ENCODE measurements at regions not wholly inside any gene's neighbourhood (a gene's known extent, or its start where the extent isn't known, plus 50 kb on each side); places are given as distances from the start of the nearest gene placed in this dataset.

DNA sequence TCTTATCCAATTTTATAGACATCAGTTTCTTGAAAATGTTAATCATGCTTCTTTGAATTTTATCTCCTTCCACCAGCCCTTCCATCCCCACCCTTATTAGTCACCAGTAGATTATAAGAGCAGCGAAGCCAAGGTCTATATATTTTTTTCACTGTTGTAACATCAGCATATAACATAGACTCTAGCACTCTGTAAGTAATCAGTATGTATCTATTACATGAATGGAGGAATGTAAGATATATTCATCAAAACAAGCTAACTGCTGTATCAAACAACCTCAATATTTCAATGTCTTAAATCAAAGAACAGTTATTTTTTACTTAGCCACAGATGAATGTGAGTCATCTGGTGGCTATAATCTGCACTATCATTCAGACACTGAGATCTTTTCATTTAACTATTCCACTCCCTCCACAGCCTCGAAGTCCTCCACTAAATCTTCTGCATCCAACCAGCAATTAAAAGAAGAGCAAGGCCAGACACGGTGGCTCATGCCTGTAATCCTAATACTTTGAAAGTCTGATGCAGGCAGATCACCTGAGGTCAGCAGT is 178.9 kb downstream of the CENPC start:
- ATAC-seq: no peak
- TF ChIP-seq TCF4 (CRISPR knock-in tag; IDR thresholded peaks at IDR 0.05; ENCODE audit: borderline replicate concordance) (no peak), ZFP30 (CRISPR knock-in tag; IDR thresholded peaks at IDR 0.05) (no peak), ISL1 (CRISPR knock-in tag; IDR thresholded peaks at IDR 0.05) (no peak), RARB (CRISPR knock-in tag; IDR thresholded peaks at IDR 0.05) (no peak), GLIS3 (CRISPR knock-in tag; IDR thresholded peaks at IDR 0.05) (no peak), ZNF70 (CRISPR knock-in tag; IDR thresholded peaks at IDR 0.05) (no peak), ZNF8 (CRISPR knock-in tag; IDR thresholded peaks at IDR 0.05) (no peak), ZNF565 (CRISPR knock-in tag; conservative IDR thresholded peaks at IDR 0.05; ENCODE audit: low read depth) (no peak), TOX (CRISPR knock-in tag; IDR thresholded peaks at IDR 0.05; ENCODE audit: borderline replicate concordance) (no peak), CSDC2 (CRISPR knock-in tag; IDR thresholded peaks at IDR 0.05) (no peak)
- TF ChIP-seq, protein P1, sequence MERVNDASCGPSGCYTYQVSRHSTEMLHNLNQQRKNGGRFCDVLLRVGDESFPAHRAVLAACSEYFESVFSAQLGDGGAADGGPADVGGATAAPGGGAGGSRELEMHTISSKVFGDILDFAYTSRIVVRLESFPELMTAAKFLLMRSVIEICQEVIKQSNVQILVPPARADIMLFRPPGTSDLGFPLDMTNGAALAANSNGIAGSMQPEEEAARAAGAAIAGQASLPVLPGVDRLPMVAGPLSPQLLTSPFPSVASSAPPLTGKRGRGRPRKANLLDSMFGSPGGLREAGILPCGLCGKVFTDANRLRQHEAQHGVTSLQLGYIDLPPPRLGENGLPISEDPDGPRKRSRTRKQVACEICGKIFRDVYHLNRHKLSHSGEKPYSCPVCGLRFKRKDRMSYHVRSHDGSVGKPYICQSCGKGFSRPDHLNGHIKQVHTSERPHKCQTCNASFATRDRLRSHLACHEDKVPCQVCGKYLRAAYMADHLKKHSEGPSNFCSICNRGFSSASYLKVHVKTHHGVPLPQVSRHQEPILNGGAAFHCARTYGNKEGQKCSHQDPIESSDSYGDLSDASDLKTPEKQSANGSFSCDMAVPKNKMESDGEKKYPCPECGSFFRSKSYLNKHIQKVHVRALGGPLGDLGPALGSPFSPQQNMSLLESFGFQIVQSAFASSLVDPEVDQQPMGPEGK (CRISPR knock-in tag; IDR thresholded peaks at IDR 0.05; ENCODE audit: borderline replicate concordance): no peak

DNA sequence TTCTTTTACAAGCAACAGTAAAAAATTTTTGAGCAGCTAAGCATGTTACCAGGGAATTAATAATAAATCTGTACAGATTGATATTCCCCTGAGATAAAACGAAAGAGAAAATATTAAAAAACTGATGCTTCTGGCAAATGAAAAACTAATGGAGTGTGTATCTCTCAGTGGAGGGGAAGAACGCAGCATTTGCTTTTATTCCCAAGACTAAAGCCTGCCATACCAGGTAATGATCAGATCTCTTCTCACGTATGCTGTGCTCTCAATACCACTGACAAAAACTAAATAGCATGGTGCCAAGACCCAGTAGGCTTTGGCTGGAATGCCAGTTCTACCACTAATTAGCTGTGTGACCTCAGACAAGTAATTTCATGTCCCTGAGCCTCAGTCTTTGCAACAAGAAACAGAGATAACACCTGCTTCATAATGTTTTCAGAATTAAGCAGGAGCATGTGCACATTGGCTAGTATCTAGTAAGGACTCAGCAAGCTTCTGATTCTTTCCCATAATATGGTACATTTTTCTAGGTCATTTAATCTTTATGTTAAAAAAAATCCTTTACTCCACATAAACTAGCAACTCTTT is 179.6 kb downstream of the CENPC start:
- no peak for ATAC-seq
- TF ChIP-seq, protein P2, sequence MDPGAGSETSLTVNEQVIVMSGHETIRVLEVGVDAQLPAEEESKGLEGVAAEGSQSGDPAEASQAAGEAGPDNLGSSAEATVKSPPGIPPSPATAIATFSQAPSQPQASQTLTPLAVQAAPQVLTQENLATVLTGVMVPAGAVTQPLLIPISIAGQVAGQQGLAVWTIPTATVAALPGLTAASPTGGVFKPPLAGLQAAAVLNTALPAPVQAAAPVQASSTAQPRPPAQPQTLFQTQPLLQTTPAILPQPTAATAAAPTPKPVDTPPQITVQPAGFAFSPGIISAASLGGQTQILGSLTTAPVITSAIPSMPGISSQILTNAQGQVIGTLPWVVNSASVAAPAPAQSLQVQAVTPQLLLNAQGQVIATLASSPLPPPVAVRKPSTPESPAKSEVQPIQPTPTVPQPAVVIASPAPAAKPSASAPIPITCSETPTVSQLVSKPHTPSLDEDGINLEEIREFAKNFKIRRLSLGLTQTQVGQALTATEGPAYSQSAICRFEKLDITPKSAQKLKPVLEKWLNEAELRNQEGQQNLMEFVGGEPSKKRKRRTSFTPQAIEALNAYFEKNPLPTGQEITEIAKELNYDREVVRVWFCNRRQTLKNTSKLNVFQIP (CRISPR knock-in tag; IDR thresholded peaks at IDR 0.05; ENCODE audit: borderline replicate concordance, low read depth): no peak
- TF ChIP-seq BACH2 (CRISPR knock-in tag; IDR thresholded peaks at IDR 0.05; ENCODE audit: borderline replicate concordance): no peak
- no peak for TF ChIP-seq PPARA (CRISPR knock-in tag; IDR thresholded peaks at IDR 0.05; ENCODE audit: borderline replicate concordance)
- TF ChIP-seq SNAI2 (CRISPR knock-in tag; IDR thresholded peaks at IDR 0.05): no peak
- no peak for TF ChIP-seq OSR1 (CRISPR knock-in tag; IDR thresholded peaks at IDR 0.05)
- TF ChIP-seq, protein P1 (CRISPR knock-in tag; IDR thresholded peaks at IDR 0.05; ENCODE audit: borderline replicate concordance): no peak
- TF ChIP-seq CSDC2 (CRISPR knock-in tag; IDR thresholded peaks at IDR 0.05): no peak
- no peak for TF ChIP-seq RARB (CRISPR knock-in tag; IDR thresholded peaks at IDR 0.05)
- TF ChIP-seq TOX (CRISPR knock-in tag; IDR thresholded peaks at IDR 0.05; ENCODE audit: borderline replicate concordance): no peak
- no peak for TF ChIP-seq ZNF8 (CRISPR knock-in tag; IDR thresholded peaks at IDR 0.05)
- no peak for TF ChIP-seq ARNTL (CRISPR knock-in tag; IDR thresholded peaks at IDR 0.05; ENCODE audit: borderline replicate concordance, low read depth)
- no peak for TF ChIP-seq ZC3H10 (CRISPR knock-in tag; IDR thresholded peaks at IDR 0.05)

DNA sequence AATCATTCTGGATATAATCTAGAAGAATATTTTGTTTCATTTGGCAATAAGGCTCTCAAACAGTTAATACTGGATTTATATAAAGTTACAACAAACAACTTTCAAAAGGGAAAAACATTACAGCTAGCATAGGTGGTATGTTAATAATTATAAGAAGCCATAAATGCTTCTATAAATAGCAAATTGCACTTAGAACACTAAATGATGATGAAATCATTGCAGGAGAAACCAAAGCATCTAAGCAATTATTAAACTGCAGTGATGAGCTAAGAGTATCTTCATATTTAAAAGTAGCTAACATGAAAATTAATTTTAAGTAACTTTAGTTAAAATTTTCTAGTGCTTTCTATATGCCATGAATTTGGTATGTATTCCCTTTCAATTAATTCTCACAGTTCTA is 189.5 kb downstream of the CENPC start:
- no peak for ATAC-seq
- TF ChIP-seq RARB (CRISPR knock-in tag; IDR thresholded peaks at IDR 0.05) (no peak), BACH2 (CRISPR knock-in tag; IDR thresholded peaks at IDR 0.05; ENCODE audit: borderline replicate concordance) (no peak), SNAI2 (CRISPR knock-in tag; IDR thresholded peaks at IDR 0.05) (no peak), ZNF565 (CRISPR knock-in tag; conservative IDR thresholded peaks at IDR 0.05; ENCODE audit: low read depth) (no peak)
- TF ChIP-seq, protein P1 (CRISPR knock-in tag; IDR thresholded peaks at IDR 0.05; ENCODE audit: borderline replicate concordance): no peak

DNA sequence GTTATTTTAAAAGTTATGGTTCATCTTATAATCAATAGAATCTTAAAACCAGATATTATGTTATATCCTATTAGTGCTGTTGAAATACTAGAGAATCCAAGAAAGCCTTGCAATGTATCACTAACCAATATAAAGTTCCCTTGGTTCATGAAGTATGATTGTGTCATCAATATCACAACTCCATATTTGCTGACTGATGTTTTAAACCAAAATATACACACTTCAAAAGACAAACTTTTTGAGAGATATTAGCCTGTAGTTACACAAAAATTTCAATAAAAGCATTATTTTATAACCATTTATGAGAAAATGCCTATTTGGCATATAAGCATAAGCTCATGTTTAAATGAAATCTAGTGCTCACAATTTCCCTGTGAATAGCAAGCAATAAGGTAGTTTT is 198.6 kb downstream of the CENPC start:
- ATAC-seq: no peak
- no peak for TF ChIP-seq BACH2 (CRISPR knock-in tag; IDR thresholded peaks at IDR 0.05; ENCODE audit: borderline replicate concordance)
- TF ChIP-seq, protein P3, sequence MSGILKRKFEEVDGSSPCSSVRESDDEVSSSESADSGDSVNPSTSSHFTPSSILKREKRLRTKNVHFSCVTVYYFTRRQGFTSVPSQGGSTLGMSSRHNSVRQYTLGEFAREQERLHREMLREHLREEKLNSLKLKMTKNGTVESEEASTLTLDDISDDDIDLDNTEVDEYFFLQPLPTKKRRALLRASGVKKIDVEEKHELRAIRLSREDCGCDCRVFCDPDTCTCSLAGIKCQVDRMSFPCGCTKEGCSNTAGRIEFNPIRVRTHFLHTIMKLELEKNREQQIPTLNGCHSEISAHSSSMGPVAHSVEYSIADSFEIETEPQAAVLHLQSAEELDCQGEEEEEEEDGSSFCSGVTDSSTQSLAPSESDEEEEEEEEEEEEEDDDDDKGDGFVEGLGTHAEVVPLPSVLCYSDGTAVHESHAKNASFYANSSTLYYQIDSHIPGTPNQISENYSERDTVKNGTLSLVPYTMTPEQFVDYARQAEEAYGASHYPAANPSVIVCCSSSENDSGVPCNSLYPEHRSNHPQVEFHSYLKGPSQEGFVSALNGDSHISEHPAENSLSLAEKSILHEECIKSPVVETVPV (CRISPR knock-in tag; IDR thresholded peaks at IDR 0.05): no peak
- TF ChIP-seq CSDC2 (CRISPR knock-in tag; IDR thresholded peaks at IDR 0.05): no peak
- TF ChIP-seq ZNF70 (CRISPR knock-in tag; IDR thresholded peaks at IDR 0.05): no peak
- TF ChIP-seq, protein P2 (CRISPR knock-in tag; IDR thresholded peaks at IDR 0.05; ENCODE audit: borderline replicate concordance, low read depth): no peak
- TF ChIP-seq GLIS3 (CRISPR knock-in tag; IDR thresholded peaks at IDR 0.05): no peak
- no peak for TF ChIP-seq ESRRG (CRISPR knock-in tag; IDR thresholded peaks at IDR 0.05)
- TF ChIP-seq SNAI2 (CRISPR knock-in tag; IDR thresholded peaks at IDR 0.05): no peak
- TF ChIP-seq ZFP30 (CRISPR knock-in tag; IDR thresholded peaks at IDR 0.05): no peak
- TF ChIP-seq ZC3H10 (CRISPR knock-in tag; IDR thresholded peaks at IDR 0.05): no peak
- TF ChIP-seq ISL1 (CRISPR knock-in tag; IDR thresholded peaks at IDR 0.05): no peak
- no peak for TF ChIP-seq PPARA (CRISPR knock-in tag; IDR thresholded peaks at IDR 0.05; ENCODE audit: borderline replicate concordance)
- TF ChIP-seq, protein P4, sequence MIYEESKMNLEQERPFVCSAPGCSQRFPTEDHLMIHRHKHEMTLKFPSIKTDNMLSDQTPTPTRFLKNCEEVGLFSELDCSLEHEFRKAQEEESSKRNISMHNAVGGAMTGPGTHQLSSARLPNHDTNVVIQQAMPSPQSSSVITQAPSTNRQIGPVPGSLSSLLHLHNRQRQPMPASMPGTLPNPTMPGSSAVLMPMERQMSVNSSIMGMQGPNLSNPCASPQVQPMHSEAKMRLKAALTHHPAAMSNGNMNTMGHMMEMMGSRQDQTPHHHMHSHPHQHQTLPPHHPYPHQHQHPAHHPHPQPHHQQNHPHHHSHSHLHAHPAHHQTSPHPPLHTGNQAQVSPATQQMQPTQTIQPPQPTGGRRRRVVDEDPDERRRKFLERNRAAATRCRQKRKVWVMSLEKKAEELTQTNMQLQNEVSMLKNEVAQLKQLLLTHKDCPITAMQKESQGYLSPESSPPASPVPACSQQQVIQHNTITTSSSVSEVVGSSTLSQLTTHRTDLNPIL (CRISPR knock-in tag; IDR thresholded peaks at IDR 0.05; ENCODE audit: low read depth): no peak
- no peak for TF ChIP-seq ARNTL (CRISPR knock-in tag; IDR thresholded peaks at IDR 0.05; ENCODE audit: borderline replicate concordance, low read depth)
- TF ChIP-seq RARB (CRISPR knock-in tag; IDR thresholded peaks at IDR 0.05): no peak
- no peak for TF ChIP-seq ZFP3 (CRISPR knock-in tag; IDR thresholded peaks at IDR 0.05)
